ENCODE measurements at regions not wholly inside any gene's neighbourhood (a gene's known extent, or its start where the extent isn't known, plus 50 kb on each side); places are given as distances from the start of the nearest gene placed in this dataset.

DNA sequence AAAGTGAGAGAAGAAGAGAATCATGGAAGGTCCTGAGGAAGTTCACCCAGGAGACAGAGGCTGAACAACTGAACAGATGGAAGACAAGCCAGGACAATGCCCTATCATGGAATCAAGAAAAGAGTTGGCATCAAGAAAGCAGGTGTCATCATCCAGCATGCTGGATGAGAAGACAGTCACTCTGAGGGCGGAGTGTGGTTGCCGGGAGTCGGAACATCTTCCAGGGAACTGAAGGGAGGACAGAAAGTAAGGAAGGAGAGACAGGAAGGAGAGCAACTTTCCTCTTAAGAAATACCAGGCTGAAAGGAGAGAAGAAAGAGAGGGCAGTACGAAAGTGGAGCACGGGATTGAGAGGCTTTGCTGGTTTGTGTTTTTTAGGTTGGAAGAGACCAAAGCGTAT is 654.5 kb upstream of the CELF2 start:
- TF ChIP-seq CTCF (IDR thresholded peaks at IDR 0.05) (no peak), EZH2 (IDR thresholded peaks at IDR 0.05) (no peak)

Data from neural progenitor cell (in vitro differentiated cells).